GM13977 (cell line): ENCODE measurements at regions not wholly inside any gene's neighbourhood (a gene's known extent, or its start where the extent isn't known, plus 50 kb on each side); places are given as distances from the start of the nearest gene placed in this dataset.

Source experiments
- DNase-seq: peaks from one replicate; pipeline ENCODE4 v3.0.0; 2012; ENCODE audit warnings: low spot score
- CTCF ChIP-seq: IDR thresholded peaks from 2 replicates; pipeline ENCODE4 v1.5.1; 2012; ENCODE audit warnings: mild to moderate bottlenecking, control low read depth; ENCODE audit not compliant: insufficient read depth; ENCODE audit errors: extremely low read depth, missing control alignments
- in situ Hi-C: fragments of 300-500 bp; cut with MboI; formaldehyde crosslinking; loops from one replicate; pipeline ENCODE4 v1.12.0; 2022; ENCODE audit warnings: low sequenced_read_pairs, low pct_unique_long_range_greater_than_20kb, mixed read lengths, inconsistent platforms; ENCODE audit not compliant: unreplicated experiment

- in situ Hi-C loops, result no loop called here
- no peak for DNase-seq
- no peak for TF ChIP-seq CTCF
These were observed 157.4 kb downstream of the EFNB2 start for GRCh38 chr13:106377931-106378662.

- DNase-seq, result no peak
- TF ChIP-seq CTCF, result no peak
- in situ Hi-C loops, result no loop called here
These were observed 158.1 kb downstream of the EFNB2 start for GRCh38 chr13:106377341-106377740.

- TF ChIP-seq CTCF, result no peak
- in situ Hi-C loops, result no loop called here
- DNase-seq, result no peak
These were observed 158.9 kb downstream of the EFNB2 start for GRCh38 chr13:106376401-106377112.

DNA sequence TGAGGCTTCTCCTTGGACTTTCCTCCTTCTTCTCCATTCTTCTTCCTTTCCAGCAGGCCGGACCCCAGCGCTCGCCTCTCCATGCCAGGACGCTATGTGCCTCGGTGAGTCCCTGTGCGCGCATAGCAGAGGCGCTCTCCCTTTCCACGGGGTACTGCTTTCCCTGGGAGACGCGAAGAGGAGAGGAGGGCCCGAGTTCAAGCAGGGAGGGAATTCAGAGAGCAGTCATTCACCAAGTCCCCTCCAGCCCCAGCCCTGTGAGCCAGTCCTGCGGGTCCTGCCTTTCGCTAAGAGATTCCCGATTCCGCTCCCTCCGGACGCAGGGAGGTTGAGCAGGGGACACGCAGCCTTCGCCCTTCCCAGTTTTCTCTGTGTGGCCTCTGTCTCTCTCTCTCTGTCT lies 160.4 kb downstream of the EFNB2 start:
- in situ Hi-C loops, result no loop called here
- no peak for DNase-seq
- TF ChIP-seq CTCF, result no peak

DNA sequence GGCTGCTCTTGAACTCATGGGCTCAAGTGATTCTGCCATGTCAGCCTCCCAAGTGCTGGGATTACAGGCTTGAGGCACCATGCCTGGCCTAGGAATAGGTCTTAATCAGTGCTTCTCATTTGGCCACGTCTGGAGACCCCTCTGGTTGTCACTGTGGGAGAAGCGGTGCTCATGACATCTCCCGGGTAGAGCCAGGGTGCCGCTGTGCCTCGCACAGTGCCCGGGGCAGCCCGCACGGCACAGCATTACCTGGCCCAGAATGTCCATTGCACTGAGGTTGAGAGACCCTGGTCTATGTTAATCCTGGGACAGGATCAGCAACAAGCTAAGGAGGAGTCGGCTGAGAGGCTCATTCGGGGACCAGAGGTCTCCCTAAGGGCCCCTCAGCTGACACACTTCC lies 160.8 kb downstream of the EFNB2 start:
- in situ Hi-C loops, result no loop called here
- no peak for DNase-seq
- no peak for TF ChIP-seq CTCF

GRCh38 chr13:106373989-106374572 lies 161.4 kb downstream of the EFNB2 start:
- in situ Hi-C loops, result no loop called here
- no peak for TF ChIP-seq CTCF
- peak; percentile 28 for DNase-seq
